Natural killer cell (primary cell): ENCODE measurements at regions not wholly inside any gene's neighbourhood (a gene's known extent, or its start where the extent isn't known, plus 50 kb on each side); places are given as distances from the start of the nearest gene placed in this dataset.

Experiments used
- ATAC-seq, 3 donors: fragments of 150-1000 bp in 2 of 3; fragments of 200-7000 bp in 1 of 3; cut with Tn5 transposase; 1 replicate in 1 of 3; 2 replicates in 2 of 3; pipeline ENCODE4 v1.10.0; 2021; ENCODE audit warnings: mild to moderate bottlenecking in 2 of 3, moderate library complexity in 2 of 3
- DNase-seq, 2 donors: peaks; one replicate each; pipeline versions ENCODE4 v3.0.0 to v3.0.0-alpha.2; 2013 to 2021; ENCODE audit warnings: mixed read lengths in 1 of 2
- H3K27ac ChIP-seq: one replicate; pipeline ENCODE4 v1.5.1; 2013; ENCODE audit warnings: mild to moderate bottlenecking, low read length
- H3K27me3 ChIP-seq: one replicate; pipeline ENCODE4 v1.6.1; 2013; ENCODE audit warnings: low read length; ENCODE audit not compliant: control insufficient read depth, insufficient read depth
- H3K36me3 ChIP-seq: one replicate; pipeline ENCODE4 v1.6.1; 2013; ENCODE audit warnings: low read length; ENCODE audit not compliant: control insufficient read depth, insufficient read depth
- H3K4me1 ChIP-seq: one replicate; pipeline ENCODE4 v1.6.1; 2013; ENCODE audit warnings: low read length; ENCODE audit not compliant: control insufficient read depth, insufficient read depth
- H3K4me3 ChIP-seq: one replicate; pipeline ENCODE4 v1.5.1; 2013; ENCODE audit warnings: low read length
- H3K9me3 ChIP-seq: one replicate; pipeline ENCODE4 v1.6.1; 2013; ENCODE audit warnings: low read length; ENCODE audit not compliant: control insufficient read depth, insufficient read depth
- H3K27ac Mint-ChIP-seq, 2 donors: one replicate each; pipeline ENCODE4 v1.8.0; 2022; ENCODE audit warnings: mild to moderate bottlenecking in 2 of 2, mixed read lengths in 2 of 2, moderate library complexity in 1 of 2
- H3K27me3 Mint-ChIP-seq, 2 donors: one replicate each; pipeline ENCODE4 v1.8.0; 2022; ENCODE audit warnings: low read depth in 2 of 2, mixed read lengths in 2 of 2
- H3K36me3 Mint-ChIP-seq: one replicate; pipeline ENCODE4 v1.8.0; 2022; ENCODE audit warnings: mixed read lengths
- H3K4me1 Mint-ChIP-seq, 2 donors: one replicate each; pipeline ENCODE4 v1.8.0; 2022; ENCODE audit warnings: mixed read lengths in 2 of 2
- H3K4me3 Mint-ChIP-seq: one replicate; pipeline ENCODE4 v1.8.0; 2022; ENCODE audit warnings: mild to moderate bottlenecking, moderate library complexity, mixed read lengths
- H3K9me3 Mint-ChIP-seq, 2 donors: one replicate each; pipeline ENCODE4 v1.8.0; 2022; ENCODE audit warnings: mixed read lengths in 2 of 2
- CTCF ChIP-seq: fragments of 200-600 bp; IDR thresholded peaks from one replicate; pipeline ENCODE4 v1.8.0; 2022; ENCODE audit warnings: antibody characterized with exemption
- WGBS: methylation state at CpG from one replicate; pipeline ENCODE4 v1.1.7; 2013; ENCODE audit warnings: missing lambda C conversion rate; ENCODE audit not compliant: insufficient coverage; 5-methylcytosine and 5-hydroxymethylcytosine counted together
- intact Hi-C: fragments of 100-400 bp; cut with micrococcal nuclease; formaldehyde crosslinking; loops from one replicate; pipeline ENCODE4 v1.14.2; 2022

- ATAC-seq (no peak), DNase-seq (no peak)
- H3K9me3 ChIP-seq, result no peaks in the 10 kb centered on the region
- no peaks in the 10 kb centered on the region for H3K36me3 ChIP-seq
- WGBS, result 77% methylated on average over 14 of the region's 14 CpGs
- H3K4me3 ChIP-seq, result no peak overlapping the region
- H3K27ac ChIP-seq, result no peak overlapping the region
- H3K27ac Mint-ChIP-seq, result no peak overlapping the region
- H3K9me3 Mint-ChIP-seq, result peaks cover 3 to 4% of the 10 kb centered on the region in 2 donors
- TF ChIP-seq CTCF, result no peak
- no peaks in the 10 kb centered on the region for H3K36me3 Mint-ChIP-seq
- H3K4me1 ChIP-seq, result no peaks in the 10 kb centered on the region
- no peak overlapping the region for H3K4me3 Mint-ChIP-seq
- H3K27me3 ChIP-seq, result no peaks in the 10 kb centered on the region
- no peaks in the 10 kb centered on the region for H3K27me3 Mint-ChIP-seq
- intact Hi-C loops, result no loop called here
- H3K4me1 Mint-ChIP-seq, result no peaks in the 10 kb centered on the region
These were observed 464.0 kb upstream of the CCDC54 start for GRCh38 chr3:106913111-106913698.

DNA sequence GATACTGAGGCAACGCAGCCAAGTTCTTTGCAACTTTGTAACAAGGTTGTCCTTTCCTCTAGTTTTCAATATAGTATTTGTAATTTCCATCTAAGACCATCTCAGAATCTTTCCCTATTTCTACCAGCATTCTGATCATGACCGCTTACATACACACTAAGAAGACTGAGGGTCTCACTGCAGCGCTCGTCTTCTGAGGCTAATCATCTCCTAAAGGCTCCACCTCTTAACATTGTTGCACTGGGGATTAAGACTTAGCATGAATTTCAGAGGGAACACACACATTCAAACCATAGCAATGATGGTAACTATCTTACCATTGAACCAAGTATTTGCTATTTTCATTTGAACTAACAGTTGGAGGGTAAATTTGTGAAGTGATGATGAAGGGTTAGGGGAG is 463.3 kb upstream of the CCDC54 start:
- Histone ChIP-seq H3K27me3 (no peaks in the 10 kb centered on the region), H3K27ac (no peak overlapping the region), H3K36me3 (no peaks in the 10 kb centered on the region), H3K4me1 (no peaks in the 10 kb centered on the region), H3K9me3 (no peaks in the 10 kb centered on the region), H3K4me3 (no peak overlapping the region)
- Mint-ChIP-seq H3K4me1 (no peaks in the 10 kb centered on the region), H3K9me3 (peaks cover 3 to 4% of the 10 kb centered on the region in 2 donors), H3K4me3 (no peak overlapping the region), H3K27ac (no peak overlapping the region), H3K27me3 (no peaks in the 10 kb centered on the region), H3K36me3 (no peaks in the 10 kb centered on the region)
- no peak for DNase-seq
- no peak for TF ChIP-seq CTCF
- no peak for ATAC-seq
- intact Hi-C loops, result no loop called here
- 93% methylated on average over 4 of the region's 4 CpGs for WGBS

DNA sequence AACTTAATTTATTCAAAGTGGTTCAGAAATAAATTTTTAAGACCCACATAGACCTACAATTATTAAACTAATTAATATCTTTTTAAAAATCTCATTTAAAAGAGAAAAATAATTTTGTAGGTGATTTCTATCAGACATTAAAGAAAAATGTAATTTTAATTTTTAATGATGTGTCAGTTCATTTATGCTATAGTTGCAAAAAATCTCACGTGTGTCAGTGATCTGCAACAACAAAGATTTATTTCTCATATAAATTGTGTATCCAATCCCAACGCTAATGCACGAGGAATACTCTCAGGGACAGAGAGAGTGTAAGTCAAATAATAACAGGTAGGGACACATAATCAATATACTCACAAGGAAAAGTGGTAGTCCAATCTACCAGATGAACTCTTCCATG is 456.6 kb upstream of the CCDC54 start:
- intact Hi-C loops, result no loop called here
- no peak for DNase-seq
- Histone ChIP-seq H3K27me3 (no peaks in the 10 kb centered on the region), H3K36me3 (no peaks in the 10 kb centered on the region), H3K27ac (no peak overlapping the region), H3K9me3 (no peaks in the 10 kb centered on the region), H3K4me1 (no peaks in the 10 kb centered on the region), H3K4me3 (no peak overlapping the region)
- ATAC-seq, result no peak
- H3K4me1 Mint-ChIP-seq, result no peaks in the 10 kb centered on the region
- H3K4me3 Mint-ChIP-seq, result no peak overlapping the region
- H3K27me3 Mint-ChIP-seq, result no peaks in the 10 kb centered on the region
- H3K36me3 Mint-ChIP-seq, result no peaks in the 10 kb centered on the region
- peaks cover 0 to 5% of the 10 kb centered on the region in 2 donors for H3K9me3 Mint-ChIP-seq
- no peak for TF ChIP-seq CTCF
- no peak overlapping the region for H3K27ac Mint-ChIP-seq
- WGBS, result no CpG with 5 or more reads among the region's 3 CpGs

GRCh38 chr3:106929081-106929480 is 448.2 kb upstream of the CCDC54 start:
- peaks cover 6 to 12% of the 10 kb centered on the region in 2 donors for H3K9me3 Mint-ChIP-seq
- no peaks in the 10 kb centered on the region for H3K36me3 Mint-ChIP-seq
- Histone ChIP-seq H3K4me1 (no peaks in the 10 kb centered on the region), H3K9me3 (peaks cover 2% of the 10 kb centered on the region), H3K36me3 (no peaks in the 10 kb centered on the region), H3K27me3 (no peaks in the 10 kb centered on the region), H3K27ac (no peak overlapping the region), H3K4me3 (no peak overlapping the region)
- intact Hi-C loops, result no loop called here
- H3K27ac Mint-ChIP-seq, result no peak overlapping the region
- DNase-seq (no peak), ATAC-seq (no peak)
- H3K4me1 Mint-ChIP-seq, result no peaks in the 10 kb centered on the region
- 75% methylated on average over 3 of the region's 3 CpGs for WGBS
- H3K4me3 Mint-ChIP-seq, result no peak overlapping the region
- H3K27me3 Mint-ChIP-seq, result no peaks in the 10 kb centered on the region
- no peak for TF ChIP-seq CTCF
